ENCODE measurements at regions not wholly inside any gene's neighbourhood (a gene's known extent, or its start where the extent isn't known, plus 50 kb on each side); places are given as distances from the start of the nearest gene placed in this dataset.
A peak's percentile ranks its signal among the peaks of the same experiment; 100 is the strongest.
"Not testable (repeated sequence)": the region's sequence is repeated elsewhere in the genome, so short reads cannot be mapped to it uniquely, and the experiment has no call there.

- DNase-seq: no peak
These were observed 196.8 kb upstream of the HSF2 start for GRCh38 chr6:122202576-122203137.

DNA sequence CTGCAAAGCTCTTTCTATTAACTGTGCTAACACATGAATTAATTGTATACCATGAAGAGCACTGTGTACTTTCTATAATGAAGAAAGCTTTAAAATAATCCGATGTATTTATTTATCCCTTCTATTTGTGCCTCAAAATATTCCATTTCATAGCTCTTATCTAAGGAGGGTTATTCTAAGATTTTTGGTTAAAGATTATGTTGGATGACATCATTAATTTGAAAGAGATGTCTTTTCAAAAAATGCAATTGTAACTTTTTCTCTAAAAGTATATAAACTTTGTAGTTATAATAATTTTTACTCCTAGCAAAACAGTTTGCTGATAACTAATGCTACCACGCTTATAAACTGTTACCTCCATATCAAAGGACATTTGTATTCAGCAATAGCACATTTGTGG, 192.4 kb upstream of the HSF2 start:
- DNase-seq: no peak

DNA sequence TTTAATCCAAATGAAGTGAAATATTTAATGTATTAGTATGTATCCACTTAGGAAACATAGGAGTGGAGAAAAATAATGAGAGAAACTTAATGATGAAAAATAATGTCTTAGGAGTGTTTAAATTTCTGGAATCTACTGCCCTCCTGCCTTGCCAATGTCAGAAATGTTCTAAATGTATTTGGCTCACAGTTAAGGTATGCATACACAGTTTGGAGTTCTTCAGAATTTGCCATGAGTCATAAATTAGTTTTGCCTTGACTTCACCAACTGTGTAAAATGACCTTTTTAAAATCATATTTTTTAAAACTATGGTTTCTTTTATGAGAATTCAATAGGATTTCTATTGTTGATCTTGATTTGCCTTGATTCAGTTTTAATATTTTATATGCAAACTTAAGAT, 191.7 kb upstream of the HSF2 start:
- no peak for DNase-seq

DNA sequence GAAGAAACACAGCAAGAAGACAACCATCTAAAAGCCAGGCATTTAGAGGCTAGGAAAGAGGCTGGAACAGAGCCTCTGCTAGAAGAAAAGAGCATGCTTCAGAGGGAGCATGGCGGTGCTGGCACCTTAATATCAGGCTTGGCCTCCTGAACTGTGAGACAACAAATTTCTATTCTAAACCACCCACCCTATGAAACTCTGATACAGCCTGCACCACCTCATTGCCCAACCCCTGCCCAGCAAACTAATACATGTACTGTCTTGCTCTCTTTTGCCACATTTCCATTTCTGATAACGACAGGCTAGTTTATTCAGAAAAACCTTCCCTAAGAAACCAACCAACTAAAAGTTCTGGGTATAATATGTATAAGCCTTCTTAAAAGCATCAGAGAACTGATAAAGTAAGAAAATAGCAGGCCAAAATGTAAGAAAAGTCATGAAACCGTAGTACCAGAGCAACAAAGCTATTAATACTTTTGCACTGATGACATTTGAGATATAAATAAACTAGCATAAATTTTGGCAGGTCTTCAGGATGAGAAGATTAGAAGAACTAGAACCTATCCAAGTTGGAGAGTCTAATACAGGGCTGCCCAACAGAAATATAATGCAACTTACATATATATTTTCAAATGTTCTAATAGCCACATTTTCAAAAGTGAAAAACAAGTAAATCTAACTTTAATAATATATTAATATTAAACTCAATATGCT, 184.7 kb upstream of the HSF2 start:
- DNase-seq: no peak

DNA sequence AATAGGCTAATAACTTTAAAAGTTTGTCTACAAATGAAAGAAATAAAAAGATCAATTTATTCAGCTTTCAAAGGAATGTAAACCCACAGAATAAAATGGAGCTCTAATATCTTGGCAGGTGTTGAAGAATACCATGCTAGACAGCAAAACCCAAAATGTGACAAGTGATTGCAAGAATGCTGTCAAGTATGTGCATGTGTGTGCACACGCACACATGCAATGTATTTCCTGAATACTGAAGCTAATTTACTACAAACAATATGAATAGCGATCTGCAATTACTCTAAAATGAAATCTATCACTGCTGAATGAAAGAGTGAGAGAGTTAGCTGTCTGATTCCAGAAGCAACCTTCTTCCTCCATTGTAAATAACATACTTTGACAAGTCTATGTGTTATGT, 179.2 kb upstream of the HSF2 start:
- DNase-seq: peak; percentile 11

DNA sequence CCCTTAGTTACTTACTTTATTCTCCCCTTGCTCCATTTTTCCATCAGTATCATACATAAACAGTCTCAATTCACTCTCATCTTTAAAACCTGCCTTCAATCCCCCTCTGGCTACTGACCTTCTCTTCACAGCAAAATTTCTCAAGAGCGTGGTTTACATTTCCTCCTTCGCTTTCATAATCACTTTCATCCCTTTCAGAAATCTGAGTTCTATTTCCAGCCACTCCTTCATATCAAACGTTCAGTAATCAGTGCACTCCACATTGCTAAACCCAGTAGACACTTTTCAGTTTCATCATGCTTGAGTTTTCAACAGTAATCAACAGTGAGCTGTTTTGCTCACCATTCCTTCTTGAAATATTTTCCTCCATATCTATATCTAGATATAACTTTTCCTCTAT, 176.7 kb upstream of the HSF2 start:
- no peak for DNase-seq

GRCh38 chr6:122223251-122223650, 176.2 kb upstream of the HSF2 start:
- DNase-seq: no peak

- DNase-seq: no peak
These were observed 160.6 kb upstream of the HSF2 start for GRCh38 chr6:122238861-122239260.

GRCh38 chr6:122246906-122247658, 152.4 kb upstream of the HSF2 start:
- DNase-seq: no peak

DNA sequence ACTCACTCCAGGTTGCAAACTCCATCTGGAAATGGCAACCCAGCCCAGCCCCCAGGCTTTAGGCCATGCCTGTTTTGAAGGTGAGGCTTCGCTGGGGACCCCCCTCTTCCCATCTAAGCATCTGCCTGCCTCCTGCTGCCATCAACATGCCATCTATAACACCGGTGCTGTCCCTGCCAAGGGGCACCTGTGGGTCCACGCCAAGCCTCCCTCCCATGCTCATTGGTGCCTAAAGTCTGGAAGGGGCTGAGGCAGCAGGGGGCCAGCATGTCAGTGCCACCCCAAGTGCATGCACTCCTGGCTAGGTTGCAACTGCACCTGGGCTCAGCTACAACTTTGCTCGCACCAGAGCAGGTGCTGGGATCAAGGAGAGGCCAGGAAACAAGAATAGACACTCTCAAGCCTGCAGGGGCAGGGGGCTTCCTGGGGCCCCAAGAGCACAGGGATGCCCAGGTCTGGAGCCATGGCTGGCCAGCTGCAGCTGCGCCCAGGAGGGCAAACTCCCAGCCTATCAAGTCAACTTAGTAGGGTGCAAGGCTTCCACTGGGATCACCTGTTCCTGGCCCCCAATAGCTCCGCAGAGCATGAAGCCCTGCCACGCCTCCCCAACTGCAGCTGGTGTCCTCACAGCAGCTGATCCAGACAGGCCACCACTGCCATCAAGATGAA, 151.3 kb upstream of the HSF2 start:
- no peak for DNase-seq

DNA sequence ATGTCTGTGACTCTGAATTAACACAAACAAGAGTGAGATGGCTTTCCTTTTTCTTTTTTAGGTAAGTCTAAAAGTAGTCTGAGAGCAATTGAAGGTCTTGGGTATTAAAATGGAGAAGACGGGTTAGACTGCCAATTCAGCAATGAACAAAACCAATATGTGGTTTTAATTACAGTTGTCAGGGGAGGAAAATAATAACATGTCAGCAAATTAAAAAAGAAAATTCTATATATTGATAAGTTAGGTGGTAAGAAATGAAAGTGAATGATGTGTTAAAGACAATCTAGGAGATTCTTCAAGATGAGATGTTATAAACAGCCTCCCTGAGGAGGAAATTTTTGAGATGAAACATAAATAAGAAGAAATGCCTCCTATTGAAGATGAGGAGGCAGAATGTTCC, 150.6 kb upstream of the HSF2 start:
- DNase-seq: no peak

GRCh38 chr6:122258839-122259238, 140.6 kb upstream of the HSF2 start:
- peak; percentile 33 for DNase-seq

GRCh38 chr6:122264557-122264956, 134.9 kb upstream of the HSF2 start:
- no peak for DNase-seq

- no peak for DNase-seq
These were observed 133.7 kb upstream of the HSF2 start for GRCh38 chr6:122265755-122266154.

DNA sequence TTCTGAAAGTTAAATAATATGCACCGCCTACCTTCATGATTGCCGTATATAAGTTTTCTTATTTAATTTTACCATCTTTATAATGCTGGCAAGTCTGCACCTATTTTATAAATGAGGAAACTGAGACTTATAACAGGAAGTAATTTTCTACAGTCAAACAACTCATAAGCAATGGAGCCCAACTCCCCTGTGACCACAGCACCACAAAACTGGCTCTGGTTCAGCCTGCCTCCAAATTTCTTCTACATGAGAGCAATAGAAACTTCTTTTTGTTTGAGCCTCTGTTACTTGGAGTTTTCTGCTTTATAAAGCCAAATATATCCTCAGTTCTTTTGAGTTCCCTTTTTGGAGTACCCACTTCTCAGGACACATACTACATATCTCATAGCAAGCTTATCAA, 131.1 kb upstream of the HSF2 start:
- no peak for DNase-seq

DNA sequence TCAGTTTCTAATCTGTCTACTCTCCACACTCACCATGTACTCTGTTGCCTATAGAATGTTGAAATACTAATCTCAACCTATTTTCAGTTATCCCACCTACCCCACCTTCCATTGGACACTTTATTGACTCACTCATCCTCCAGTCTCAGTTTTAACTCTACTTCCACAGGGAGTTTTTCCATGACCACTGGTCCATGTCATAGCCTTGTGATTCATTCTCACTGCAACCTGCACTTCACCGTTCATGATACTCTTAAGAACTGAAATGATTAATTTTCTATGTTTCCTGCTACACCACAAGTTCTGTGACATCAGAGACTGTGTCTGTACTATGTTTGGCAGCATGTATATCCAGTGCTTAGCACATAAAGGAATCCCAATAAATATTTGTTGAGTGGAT, 122.8 kb upstream of the HSF2 start:
- DNase-seq: no peak

DNA sequence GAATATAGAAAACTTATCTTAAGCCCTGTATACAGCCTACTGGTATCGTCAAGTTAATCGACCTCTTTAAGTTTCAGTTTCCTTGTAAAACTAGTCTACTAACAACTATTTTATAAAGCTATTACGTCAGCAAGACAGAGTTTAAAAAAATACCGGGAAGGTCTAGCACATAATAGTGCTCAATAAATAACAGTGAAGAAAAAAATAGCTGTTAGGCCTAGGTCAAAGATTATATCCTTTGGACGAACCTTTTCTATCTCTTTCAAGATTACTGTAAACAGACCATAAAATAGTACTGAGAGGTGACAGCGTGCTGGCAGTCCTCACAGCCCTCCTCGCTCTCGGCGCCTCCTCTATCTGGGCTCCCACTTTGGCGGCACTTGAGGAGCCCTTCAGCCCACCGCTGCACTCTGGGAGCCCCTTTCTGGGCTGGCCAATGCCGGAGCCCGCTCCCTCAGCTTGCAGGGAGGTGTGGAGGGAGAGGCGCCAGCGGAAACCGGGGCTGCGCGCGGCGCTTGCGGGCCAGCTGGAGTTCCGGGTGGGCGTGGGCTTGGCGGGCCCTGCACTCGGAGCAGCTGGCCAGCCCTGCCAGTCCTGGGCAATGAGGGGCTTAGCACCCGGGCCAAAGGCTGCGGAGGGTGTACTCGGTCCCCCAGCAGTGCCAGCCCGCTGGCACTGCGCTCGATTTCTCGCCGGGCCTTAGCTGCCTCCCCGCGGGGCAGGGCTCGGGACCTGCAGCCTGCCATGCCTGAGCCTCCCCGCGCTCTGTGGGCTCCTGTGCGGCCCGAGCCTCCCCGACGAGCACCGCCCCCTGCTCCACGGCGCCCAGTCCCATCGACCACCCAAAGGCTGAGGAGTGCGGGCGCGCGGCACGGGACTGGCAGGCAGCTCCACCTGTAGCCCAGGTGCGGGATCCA, 119.1 kb upstream of the HSF2 start:
- not testable (repeated sequence) for DNase-seq

DNA sequence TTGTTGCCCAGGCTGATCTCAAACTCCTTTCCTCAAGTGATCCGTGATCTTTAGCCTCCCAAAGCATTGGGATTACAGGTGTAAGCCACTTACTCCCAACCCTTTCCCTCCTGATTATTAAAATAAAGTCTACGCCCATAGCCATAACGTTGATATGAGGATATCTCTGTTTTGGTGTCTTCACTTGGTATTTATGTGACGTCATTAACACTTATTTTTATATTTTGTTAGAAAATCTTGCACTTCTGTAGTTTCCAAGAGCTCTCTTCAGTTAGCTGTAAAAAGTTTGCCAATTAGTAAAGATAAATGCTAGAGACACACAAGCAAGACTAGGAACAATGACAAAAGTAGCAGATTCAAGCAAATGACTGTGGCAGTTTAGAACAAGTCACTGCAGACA, 115.6 kb upstream of the HSF2 start:
- DNase-seq: no peak

DNA sequence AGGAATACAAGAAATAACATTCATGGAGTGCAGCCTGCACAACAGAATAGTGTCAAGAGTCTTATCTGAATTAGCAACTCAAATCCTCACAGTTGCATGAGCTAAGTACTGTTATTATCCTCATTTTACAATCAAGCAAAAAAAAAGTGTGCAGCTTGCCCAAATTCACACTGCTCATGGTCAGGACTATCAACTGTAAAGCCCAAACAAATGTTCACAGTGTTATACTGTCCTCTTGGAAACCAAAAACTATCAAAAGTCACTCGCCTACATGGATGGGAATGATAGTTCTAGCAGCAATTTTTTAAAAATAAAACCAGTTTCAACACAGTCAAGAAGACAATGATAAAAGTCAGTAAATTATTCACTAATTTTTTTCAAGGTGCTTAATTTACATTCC, 114.6 kb upstream of the HSF2 start:
- no peak for DNase-seq

DNA sequence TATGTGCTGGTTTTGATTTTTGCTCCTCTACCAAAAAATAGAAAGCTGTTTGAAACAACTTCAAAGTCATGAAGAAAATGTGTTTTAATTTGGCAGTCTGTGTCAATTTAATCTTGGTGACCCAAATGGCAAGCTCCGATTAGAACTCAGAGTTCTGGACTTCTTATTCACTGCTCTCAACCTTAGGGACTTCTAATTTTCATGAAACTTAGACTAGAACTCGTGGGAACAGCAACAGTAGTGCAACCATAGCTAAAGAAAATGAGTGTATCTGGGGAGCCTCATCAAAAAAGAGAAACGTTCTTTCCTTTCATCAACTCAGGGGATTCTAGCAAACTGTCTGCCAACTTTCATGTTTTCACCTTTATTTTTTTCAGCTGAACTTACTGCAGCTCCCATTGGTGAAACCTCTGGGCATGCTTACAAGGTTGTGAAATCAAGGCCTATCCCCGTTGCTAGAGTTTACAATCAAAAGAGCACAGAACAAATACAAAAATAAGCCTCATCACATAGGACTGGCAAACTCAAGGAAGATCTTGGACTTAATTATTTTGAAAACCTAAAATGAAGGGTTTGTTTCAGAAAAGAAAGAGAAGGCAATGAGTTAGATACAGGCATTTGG, 114.0 kb upstream of the HSF2 start:
- DNase-seq: no peak

DNA sequence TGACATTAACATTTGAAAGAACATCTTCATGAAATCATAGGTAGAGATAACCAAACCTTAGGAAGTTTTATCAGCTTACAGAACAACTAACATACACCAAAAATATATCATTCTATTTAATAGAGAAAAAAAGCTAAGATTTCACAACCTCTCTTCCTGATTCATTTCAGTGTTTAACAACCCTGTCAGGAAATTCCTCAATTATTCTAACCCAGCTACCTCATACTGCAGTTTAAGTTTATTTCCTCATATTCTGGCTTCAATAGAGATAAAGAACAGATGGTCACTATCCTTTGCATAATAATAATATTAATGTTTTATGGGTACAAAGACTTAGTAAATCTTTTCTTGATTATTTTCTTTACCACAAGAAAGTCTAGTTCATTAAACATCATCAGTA, 112.9 kb upstream of the HSF2 start:
- DNase-seq: no peak

Measured in eye (tissue), 1 donor.